Brain microvascular endothelial cell (primary cell): ENCODE measurements at regions not wholly inside any gene's neighbourhood (a gene's known extent, or its start where the extent isn't known, plus 50 kb on each side); places are given as distances from the start of the nearest gene placed in this dataset.

Source experiments
- DNase-seq: peaks from one replicate; pipeline ENCODE4 v3.0.0-alpha.2; 2020
- H3K27ac ChIP-seq: fragments of 250-450 bp; sonication (Bioruptor Pico); 2 replicates; pipeline ENCODE4 v1.5.1; 2020; ENCODE audit warnings: mild to moderate bottlenecking, moderate library complexity
- H3K27me3 ChIP-seq: fragments of 250-450 bp; sonication (Bioruptor Pico); replicated peaks from 2 replicates; pipeline ENCODE4 v1.5.1; 2020; ENCODE audit warnings: mild to moderate bottlenecking
- H3K36me3 ChIP-seq: fragments of 250-450 bp; sonication (Bioruptor Pico); replicated peaks from 2 replicates; pipeline ENCODE4 v1.5.1; 2020; ENCODE audit warnings: mild to moderate bottlenecking
- H3K4me3 ChIP-seq: 2 replicates; pipeline ENCODE4 v1.5.1; 2011; ENCODE audit warnings: low read depth, mild to moderate bottlenecking, control low read depth, low read length, moderate library complexity
- in situ Hi-C: cut with HindIII; loops from 2 replicates; pipeline ENCODE4 v1.10.0; 2017; ENCODE audit warnings: low sequenced_read_pairs, low pct_ligation_motif_present
- TF ChIP-seq, protein P1 (sequence below): IDR thresholded peaks from 2 replicates; pipeline ENCODE4 v1.5.1; 2011; ENCODE audit warnings: low read depth, mild to moderate bottlenecking, moderate library complexity, low read length, control low read depth, inconsistent platforms; ENCODE audit errors: missing control alignments

DNA sequence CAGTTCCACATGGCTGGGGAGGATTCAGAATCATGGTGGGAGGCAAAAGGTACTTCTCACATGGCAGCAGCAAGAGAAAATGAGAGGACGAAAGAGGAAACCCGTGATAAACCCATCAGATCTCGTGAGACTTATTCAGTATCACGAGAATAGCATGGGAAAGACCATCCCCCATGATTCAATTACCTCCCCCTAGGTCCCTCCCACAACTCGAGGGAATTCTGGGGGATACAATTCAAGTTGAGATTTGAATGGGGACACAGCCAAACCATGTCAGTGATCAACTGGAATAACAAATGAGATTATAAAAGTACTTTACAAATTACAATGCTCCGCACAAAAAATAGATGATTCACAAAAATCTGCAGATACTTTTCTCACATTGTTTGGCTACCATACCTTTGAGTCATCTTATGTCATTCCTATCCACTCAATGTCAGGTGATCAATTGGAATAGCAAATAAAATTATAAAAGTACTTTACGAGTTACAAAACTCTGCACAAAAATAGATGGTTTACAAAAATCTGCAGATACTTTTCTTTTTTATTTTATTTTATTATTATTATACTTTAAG, 338.9 kb downstream of the C12orf50 start:
- Histone ChIP-seq H3K27me3 (no peaks in the 10 kb centered on the region), H3K4me3 (no peak overlapping the region), H3K27ac (no peak overlapping the region), H3K36me3 (no peaks in the 10 kb centered on the region)
- peak; percentile 9 for DNase-seq
- TF ChIP-seq, protein P1, sequence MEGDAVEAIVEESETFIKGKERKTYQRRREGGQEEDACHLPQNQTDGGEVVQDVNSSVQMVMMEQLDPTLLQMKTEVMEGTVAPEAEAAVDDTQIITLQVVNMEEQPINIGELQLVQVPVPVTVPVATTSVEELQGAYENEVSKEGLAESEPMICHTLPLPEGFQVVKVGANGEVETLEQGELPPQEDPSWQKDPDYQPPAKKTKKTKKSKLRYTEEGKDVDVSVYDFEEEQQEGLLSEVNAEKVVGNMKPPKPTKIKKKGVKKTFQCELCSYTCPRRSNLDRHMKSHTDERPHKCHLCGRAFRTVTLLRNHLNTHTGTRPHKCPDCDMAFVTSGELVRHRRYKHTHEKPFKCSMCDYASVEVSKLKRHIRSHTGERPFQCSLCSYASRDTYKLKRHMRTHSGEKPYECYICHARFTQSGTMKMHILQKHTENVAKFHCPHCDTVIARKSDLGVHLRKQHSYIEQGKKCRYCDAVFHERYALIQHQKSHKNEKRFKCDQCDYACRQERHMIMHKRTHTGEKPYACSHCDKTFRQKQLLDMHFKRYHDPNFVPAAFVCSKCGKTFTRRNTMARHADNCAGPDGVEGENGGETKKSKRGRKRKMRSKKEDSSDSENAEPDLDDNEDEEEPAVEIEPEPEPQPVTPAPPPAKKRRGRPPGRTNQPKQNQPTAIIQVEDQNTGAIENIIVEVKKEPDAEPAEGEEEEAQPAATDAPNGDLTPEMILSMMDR = no peak
- in situ Hi-C loops = no loop called here

DNA sequence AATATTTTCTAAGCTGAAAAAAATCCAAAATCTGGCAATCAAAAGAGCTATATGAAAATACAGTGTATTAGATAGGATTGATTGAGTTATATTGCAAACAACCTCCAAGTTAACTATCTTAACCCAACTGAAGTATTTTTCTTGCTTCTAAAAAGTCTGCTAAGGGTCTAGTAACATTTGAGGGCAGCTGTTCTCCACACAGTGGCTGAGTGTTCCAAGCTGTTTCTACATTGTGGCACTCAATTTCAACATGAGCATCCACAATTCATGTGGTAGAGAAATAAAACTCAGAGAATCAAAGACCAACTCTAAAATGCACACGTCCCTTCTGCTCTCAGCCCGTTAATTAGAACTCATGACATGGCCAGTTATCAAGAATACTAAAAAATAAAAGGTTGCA, 340.0 kb downstream of the C12orf50 start:
- TF ChIP-seq, protein P1 = no peak
- no peak for DNase-seq
- Histone ChIP-seq H3K27ac (no peak overlapping the region), H3K27me3 (no peaks in the 10 kb centered on the region), H3K4me3 (no peak overlapping the region), H3K36me3 (no peaks in the 10 kb centered on the region)
- in situ Hi-C loops = no loop called here

DNA sequence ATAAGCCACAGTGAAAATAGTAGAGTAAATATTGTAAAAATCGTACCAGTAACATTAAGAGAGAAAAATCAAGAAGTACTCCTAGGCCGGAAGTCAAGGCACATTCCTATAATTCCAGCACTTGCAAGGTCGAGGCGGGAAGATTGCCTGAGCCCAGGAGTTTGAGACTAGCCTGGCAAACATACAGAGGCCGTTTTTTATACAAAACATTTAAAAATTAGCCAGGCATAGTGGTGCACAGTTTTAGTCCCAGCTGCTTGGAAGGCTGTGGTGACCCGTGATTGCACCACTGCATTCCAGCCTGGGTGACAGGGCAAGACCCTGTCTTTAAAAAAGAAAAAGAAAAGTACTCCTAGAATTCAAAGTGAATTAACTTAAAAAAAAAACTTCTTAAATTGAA, 341.8 kb downstream of the C12orf50 start:
- Histone ChIP-seq H3K27ac (peak overlapping the region; percentile 29), H3K4me3 (no peak overlapping the region), H3K36me3 (no peaks in the 10 kb centered on the region), H3K27me3 (no peaks in the 10 kb centered on the region)
- peak; percentile 40 for DNase-seq
- in situ Hi-C loops = no loop called here
- TF ChIP-seq, protein P1 = no peak

DNA sequence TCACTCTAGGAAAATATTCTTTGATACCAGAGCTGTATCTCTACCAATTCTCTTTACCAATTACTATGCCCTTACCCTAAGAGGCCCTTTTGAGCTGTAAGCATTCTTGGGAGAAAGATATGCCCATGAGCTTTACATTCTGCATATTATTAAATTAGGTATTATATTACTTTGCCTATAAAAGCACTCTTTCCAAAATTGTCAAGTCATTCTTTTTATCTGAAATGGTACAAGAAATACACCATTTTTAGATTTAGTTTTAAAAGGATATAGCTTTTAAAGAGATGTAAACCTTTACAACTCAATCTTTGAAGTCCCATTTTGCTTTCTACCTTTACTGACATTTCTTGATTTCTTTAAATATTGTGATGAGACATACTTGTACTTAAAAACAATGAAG, 343.5 kb downstream of the C12orf50 start:
- Histone ChIP-seq H3K27me3 (no peaks in the 10 kb centered on the region), H3K36me3 (no peaks in the 10 kb centered on the region), H3K27ac (no peak overlapping the region), H3K4me3 (no peak overlapping the region)
- TF ChIP-seq, protein P1 = no peak
- in situ Hi-C loops = no loop called here
- DNase-seq = no peak

DNA sequence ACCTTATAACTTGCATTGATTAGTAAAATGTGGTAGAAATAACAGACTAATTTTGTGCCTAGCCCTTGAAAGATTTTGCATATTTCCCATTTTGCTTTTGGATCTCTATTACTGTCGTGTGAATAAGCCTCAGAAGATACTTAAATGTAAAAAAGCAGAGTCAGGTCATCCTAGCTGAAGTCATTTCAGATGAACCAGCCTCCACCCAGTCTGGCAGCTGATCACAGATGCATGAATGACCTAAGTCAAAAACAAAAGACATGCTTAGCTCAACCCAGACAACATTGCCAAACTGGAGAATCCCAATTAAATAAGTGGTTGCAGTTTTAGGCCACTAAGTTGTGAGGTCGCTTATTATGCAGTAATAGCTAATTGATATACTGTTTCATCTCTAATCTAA, 349.9 kb downstream of the C12orf50 start:
- no peaks in the 10 kb centered on the region for H3K36me3 ChIP-seq
- H3K27ac ChIP-seq = no peak overlapping the region
- H3K27me3 ChIP-seq = no peaks in the 10 kb centered on the region
- no peak for DNase-seq
- in situ Hi-C loops = no loop called here
- TF ChIP-seq, protein P1 = no peak
- no peak overlapping the region for H3K4me3 ChIP-seq

DNA sequence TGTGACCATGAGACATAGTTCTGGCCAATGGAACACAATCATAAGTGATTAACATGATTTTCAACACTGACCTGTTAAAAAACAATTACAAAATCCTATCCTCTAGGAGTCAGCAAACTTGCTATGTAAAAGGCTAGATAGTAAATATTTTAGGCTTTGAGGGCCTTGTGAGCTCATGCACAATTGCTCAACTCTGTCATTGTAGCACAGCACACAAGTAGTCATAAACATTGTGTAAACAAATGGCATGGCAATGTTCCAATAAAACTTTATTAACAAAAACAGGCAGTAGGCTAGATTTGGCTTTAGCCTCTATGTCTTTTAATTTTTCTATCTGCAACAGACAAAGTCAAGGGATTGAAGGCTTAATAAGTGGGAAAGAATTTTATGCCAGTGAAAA, 350.7 kb downstream of the C12orf50 start:
- in situ Hi-C loops = no loop called here

More for the DNA sequence above, 350.7 kb downstream of the C12orf50 start:
- DNase-seq = peak; percentile 10
- TF ChIP-seq, protein P1 = no peak
- no peaks in the 10 kb centered on the region for H3K36me3 ChIP-seq
- no peaks in the 10 kb centered on the region for H3K27me3 ChIP-seq
- H3K27ac ChIP-seq = no peak overlapping the region
- H3K4me3 ChIP-seq = no peak overlapping the region
